Right atrium auricular region (tissue), 2 donors: ENCODE measurements at regions not wholly inside any gene's neighbourhood (a gene's known extent, or its start where the extent isn't known, plus 50 kb on each side); places are given as distances from the start of the nearest gene placed in this dataset.
"Not testable (repeated sequence)": the region's sequence is repeated elsewhere in the genome, so short reads cannot be mapped to it uniquely, and the experiment has no call there.

ENCODE experiments used
- DNase-seq: peaks from one replicate; pipeline ENCODE4 v3.0.0-alpha.2; 2019; ENCODE audit warnings: low spot score
- H3K27ac ChIP-seq, 2 donors: fragments of 200-600 bp; sonication (generic); 1 replicate in 1 of 2; 2 replicates in 1 of 2; pipeline ENCODE4 v1.5.1; 2016 to 2019
- H3K27me3 ChIP-seq, 2 donors: fragments of 200-600 bp; sonication (generic); one replicate each; pipeline versions ENCODE4 v1.5.1 to v1.6.0; 2017 to 2019
- H3K36me3 ChIP-seq: fragments of 200-600 bp; sonication (generic); one replicate; pipeline ENCODE4 v1.5.1; 2016
- H3K4me1 ChIP-seq, 2 donors: fragments of 200-600 bp; sonication (generic); one replicate each; pipeline versions ENCODE4 v1.5.1 to v1.6.0; 2017 to 2019
- H3K4me3 ChIP-seq, 2 donors: fragments of 200-600 bp; sonication (generic); 1 replicate in 1 of 2; 2 replicates in 1 of 2; pipeline ENCODE4 v1.5.1; 2017 to 2019; ENCODE audit warnings: mild to moderate bottlenecking in 1 of 2, moderate library complexity in 1 of 2
- H3K9me3 ChIP-seq, 2 donors: fragments of 200-600 bp; sonication (generic); one replicate each; pipeline ENCODE4 v1.5.1; 2019
- CTCF ChIP-seq, 2 donors: fragments of 200-600 bp; sonication (generic); IDR thresholded peaks; one replicate each; pipeline ENCODE4 v1.5.1; 2019; ENCODE audit warnings: antibody characterized with exemption in 2 of 2

- no peak for TF ChIP-seq CTCF (IDR thresholded peaks at IDR 0.05)
- Histone ChIP-seq H3K4me3 (no peak overlapping the region), H3K36me3 (no peaks in the 10 kb centered on the region), H3K9me3 (no peaks in the 10 kb centered on the region), H3K27me3 (no peaks in the 10 kb centered on the region), H3K27ac (no peak overlapping the region), H3K4me1 (no peaks in the 10 kb centered on the region)
- DNase-seq: no peak
These were observed 151.1 kb downstream of the JRKL start for GRCh38 chr11:96540875-96541274.

GRCh38 chr11:96543177-96543576 lies 153.4 kb downstream of the JRKL start:
- H3K27ac ChIP-seq: no peak overlapping the region
- no peaks in the 10 kb centered on the region for H3K4me1 ChIP-seq
- DNase-seq: no peak
- H3K27me3 ChIP-seq: no peaks in the 10 kb centered on the region
- no peak overlapping the region for H3K4me3 ChIP-seq
- no peaks in the 10 kb centered on the region for H3K9me3 ChIP-seq
- no peaks in the 10 kb centered on the region for H3K36me3 ChIP-seq
- no peak for TF ChIP-seq CTCF (IDR thresholded peaks at IDR 0.05)

GRCh38 chr11:96545192-96545591 lies 155.4 kb downstream of the JRKL start:
- not testable (repeated sequence) for H3K27me3 ChIP-seq, H3K36me3 ChIP-seq, H3K4me1 ChIP-seq, H3K9me3 ChIP-seq, H3K27ac ChIP-seq, H3K4me3 ChIP-seq, DNase-seq

- no peaks in the 10 kb centered on the region for H3K9me3 ChIP-seq
- no peaks in the 10 kb centered on the region for H3K27me3 ChIP-seq
- no peak for DNase-seq
- no peak overlapping the region for H3K4me3 ChIP-seq
- H3K27ac ChIP-seq: no peak overlapping the region
- no peak for TF ChIP-seq CTCF (IDR thresholded peaks at IDR 0.05)
- no peaks in the 10 kb centered on the region for H3K4me1 ChIP-seq
- H3K36me3 ChIP-seq: no peaks in the 10 kb centered on the region
These were observed 161.3 kb downstream of the JRKL start for GRCh38 chr11:96551136-96551535.

- no peak for TF ChIP-seq CTCF (IDR thresholded peaks at IDR 0.05)
- Histone ChIP-seq H3K27me3 (no peaks in the 10 kb centered on the region), H3K4me3 (no peak overlapping the region), H3K4me1 (no peaks in the 10 kb centered on the region), H3K9me3 (no peaks in the 10 kb centered on the region), H3K27ac (no peak overlapping the region), H3K36me3 (no peaks in the 10 kb centered on the region)
- DNase-seq: no peak
These were observed 164.5 kb downstream of the JRKL start for GRCh38 chr11:96554236-96554820.

- H3K27me3 ChIP-seq, H3K36me3 ChIP-seq, H3K4me3 ChIP-seq, DNase-seq, H3K4me1 ChIP-seq, H3K9me3 ChIP-seq, H3K27ac ChIP-seq: not testable (repeated sequence)
These were observed 166.0 kb downstream of the JRKL start for GRCh38 chr11:96555826-96556225.

- H3K9me3 ChIP-seq, H3K27me3 ChIP-seq, H3K4me1 ChIP-seq, H3K4me3 ChIP-seq, H3K36me3 ChIP-seq, DNase-seq, H3K27ac ChIP-seq: not testable (repeated sequence)
These were observed 170.9 kb downstream of the JRKL start for GRCh38 chr11:96560727-96561126.
